ES-I3 (cell line): ENCODE measurements at regions not wholly inside any gene's neighbourhood (a gene's known extent, or its start where the extent isn't known, plus 50 kb on each side); places are given as distances from the start of the nearest gene placed in this dataset.

Experiments
- H3K36me3 ChIP-seq: 2 replicates; pipeline ENCODE4 v1.6.1; 2013; ENCODE audit warnings: mild to moderate bottlenecking, low read length, control low read depth, moderate library complexity; ENCODE audit not compliant: insufficient read depth
- H3K4me1 ChIP-seq: 2 replicates; pipeline ENCODE4 v1.6.1; 2013; ENCODE audit warnings: mild to moderate bottlenecking, control low read depth, low read length; ENCODE audit not compliant: insufficient read depth
- H3K9ac ChIP-seq: 2 replicates; pipeline ENCODE4 v1.6.1; 2013; ENCODE audit warnings: low read depth, mild to moderate bottlenecking, low read length, moderate library complexity
- H3K9me3 ChIP-seq: 2 replicates; pipeline ENCODE4 v1.6.1; 2013; ENCODE audit warnings: mild to moderate bottlenecking, low read length, moderate library complexity; ENCODE audit not compliant: control insufficient read depth, insufficient read depth

- Histone ChIP-seq H3K36me3 (no peaks in the 10 kb centered on the region), H3K9me3 (no peaks in the 10 kb centered on the region), H3K9ac (no peak overlapping the region), H3K4me1 (no peaks in the 10 kb centered on the region)
Observed at GRCh38 chr13:44169018-44169911, 204.4 kb upstream of the SERP2 start.

GRCh38 chr13:44170731-44171130, 202.9 kb upstream of the SERP2 start:
- H3K36me3 ChIP-seq = no peaks in the 10 kb centered on the region
- H3K9me3 ChIP-seq = 0 out of 2 replicates have a peak, but pooled peaks cover 3% of the 10 kb centered on the region
- no peaks in the 10 kb centered on the region for H3K4me1 ChIP-seq
- H3K9ac ChIP-seq = no peak overlapping the region

GRCh38 chr13:44171156-44171555, 202.5 kb upstream of the SERP2 start:
- no peaks in the 10 kb centered on the region for H3K4me1 ChIP-seq
- no peaks in the 10 kb centered on the region for H3K36me3 ChIP-seq
- H3K9ac ChIP-seq = no peak overlapping the region
- 0 out of 2 replicates have a peak, but pooled peaks cover 3% of the 10 kb centered on the region for H3K9me3 ChIP-seq

GRCh38 chr13:44171861-44172260, 201.8 kb upstream of the SERP2 start:
- H3K9me3 ChIP-seq = 0 out of 2 replicates have a peak, but pooled peaks cover 3% of the 10 kb centered on the region
- H3K4me1 ChIP-seq = no peaks in the 10 kb centered on the region
- H3K36me3 ChIP-seq = no peaks in the 10 kb centered on the region
- no peak overlapping the region for H3K9ac ChIP-seq

GRCh38 chr13:44172281-44172810, 201.3 kb upstream of the SERP2 start:
- no peak overlapping the region for H3K9ac ChIP-seq
- H3K9me3 ChIP-seq = 0 out of 2 replicates have a peak, but pooled peaks cover 3% of the 10 kb centered on the region
- H3K4me1 ChIP-seq = no peaks in the 10 kb centered on the region
- no peaks in the 10 kb centered on the region for H3K36me3 ChIP-seq

- Histone ChIP-seq H3K36me3 (no peaks in the 10 kb centered on the region), H3K9ac (no peak overlapping the region), H3K9me3 (0 out of 2 replicates have a peak, but pooled peaks cover 3% of the 10 kb centered on the region), H3K4me1 (no peaks in the 10 kb centered on the region)
Observed at GRCh38 chr13:44174769-44175425, 198.7 kb upstream of the SERP2 start.

- H3K9ac ChIP-seq = no peak overlapping the region
- H3K36me3 ChIP-seq = no peaks in the 10 kb centered on the region
- H3K4me1 ChIP-seq = no peaks in the 10 kb centered on the region
- H3K9me3 ChIP-seq = 0 out of 2 replicates have a peak, but pooled peaks cover 3% of the 10 kb centered on the region
Observed at GRCh38 chr13:44176173-44176572, 197.5 kb upstream of the SERP2 start.

- no peaks in the 10 kb centered on the region for H3K4me1 ChIP-seq
- H3K9me3 ChIP-seq = no peaks in the 10 kb centered on the region
- no peak overlapping the region for H3K9ac ChIP-seq
- no peaks in the 10 kb centered on the region for H3K36me3 ChIP-seq
Observed at GRCh38 chr13:44180876-44181536, 192.6 kb upstream of the SERP2 start.

GRCh38 chr13:44181931-44182330, 191.7 kb upstream of the SERP2 start:
- Histone ChIP-seq H3K36me3 (no peaks in the 10 kb centered on the region), H3K9me3 (no peaks in the 10 kb centered on the region), H3K4me1 (no peaks in the 10 kb centered on the region), H3K9ac (no peak overlapping the region)

GRCh38 chr13:44184740-44185139, 188.9 kb upstream of the SERP2 start:
- Histone ChIP-seq H3K4me1 (peaks cover 3% of the 10 kb centered on the region; the same call in 1 of the 2 replicates), H3K36me3 (no peaks in the 10 kb centered on the region), H3K9me3 (no peaks in the 10 kb centered on the region), H3K9ac (no peak overlapping the region)

GRCh38 chr13:44188257-44188656, 185.4 kb upstream of the SERP2 start:
- no peaks in the 10 kb centered on the region for H3K36me3 ChIP-seq
- no peaks in the 10 kb centered on the region for H3K9me3 ChIP-seq
- H3K4me1 ChIP-seq = peaks cover 3% of the 10 kb centered on the region; the same call in 1 of the 2 replicates
- H3K9ac ChIP-seq = no peak overlapping the region

- Histone ChIP-seq H3K9me3 (no peaks in the 10 kb centered on the region), H3K36me3 (no peaks in the 10 kb centered on the region), H3K4me1 (peaks cover 3% of the 10 kb centered on the region; the same call in 1 of the 2 replicates), H3K9ac (no peak overlapping the region)
Observed at GRCh38 chr13:44189085-44189484, 184.5 kb upstream of the SERP2 start.

GRCh38 chr13:44191103-44191502, 182.5 kb upstream of the SERP2 start:
- Histone ChIP-seq H3K4me1 (peaks cover 3% of the 10 kb centered on the region; the same call in 1 of the 2 replicates), H3K9me3 (no peaks in the 10 kb centered on the region), H3K9ac (no peak overlapping the region), H3K36me3 (no peaks in the 10 kb centered on the region)

- Histone ChIP-seq H3K9me3 (no peaks in the 10 kb centered on the region), H3K9ac (no peak overlapping the region), H3K36me3 (no peaks in the 10 kb centered on the region), H3K4me1 (peaks cover 3% of the 10 kb centered on the region; the same call in 1 of the 2 replicates)
Observed at GRCh38 chr13:44191504-44192171, 182.0 kb upstream of the SERP2 start.
